GM03348 (cell line): ENCODE measurements at regions not wholly inside any gene's neighbourhood (a gene's known extent, or its start where the extent isn't known, plus 50 kb on each side); places are given as distances from the start of the nearest gene placed in this dataset.
"Not testable (repeated sequence)": the region's sequence is repeated elsewhere in the genome, so short reads cannot be mapped to it uniquely, and the experiment has no call there.

Experiments
- DNase-seq: peaks from one replicate; pipeline ENCODE4 v3.0.0; 2012; ENCODE audit warnings: low spot score

GRCh38 chr18:67864677-67865340 lies 348.3 kb upstream of the DSEL start:
- DNase-seq, result peak; percentile 53

- peak; percentile 29 for DNase-seq
Observed at GRCh38 chr18:67862069-67862468, 345.5 kb upstream of the DSEL start.

- DNase-seq, result no peak
Observed at GRCh38 chr18:67854340-67854739, 337.8 kb upstream of the DSEL start.

- DNase-seq, result no peak
Observed at GRCh38 chr18:67846422-67847098, 330.0 kb upstream of the DSEL start.

GRCh38 chr18:67845035-67845434 lies 328.5 kb upstream of the DSEL start:
- DNase-seq, result no peak

GRCh38 chr18:67840379-67840778 lies 323.9 kb upstream of the DSEL start:
- DNase-seq, result no peak

- no peak for DNase-seq
Observed at GRCh38 chr18:67818432-67818831, 301.9 kb upstream of the DSEL start.

GRCh38 chr18:67815280-67815679 lies 298.8 kb upstream of the DSEL start:
- no peak for DNase-seq

- no peak for DNase-seq
Observed at GRCh38 chr18:67813380-67814028, 297.0 kb upstream of the DSEL start.

- no peak for DNase-seq
Observed at GRCh38 chr18:67805261-67805660, 288.7 kb upstream of the DSEL start.

GRCh38 chr18:67794521-67794920 lies 278.0 kb upstream of the DSEL start:
- DNase-seq, result peak; percentile 23

- DNase-seq, result no peak
Observed at GRCh38 chr18:67790527-67790926, 274.0 kb upstream of the DSEL start.

GRCh38 chr18:67789165-67789545 lies 272.6 kb upstream of the DSEL start:
- no peak for DNase-seq

GRCh38 chr18:67788310-67789164 lies 272.0 kb upstream of the DSEL start:
- no peak for DNase-seq

- peak; percentile 62 for DNase-seq
Observed at GRCh38 chr18:67783196-67783946, 266.9 kb upstream of the DSEL start.

- DNase-seq, result no peak
Observed at GRCh38 chr18:67778016-67778415, 261.5 kb upstream of the DSEL start.

GRCh38 chr18:67776929-67777328 lies 260.4 kb upstream of the DSEL start:
- no peak for DNase-seq

- DNase-seq, result peak; percentile 26
Observed at GRCh38 chr18:67771271-67771670, 254.8 kb upstream of the DSEL start.

GRCh38 chr18:67770520-67770919 lies 254.0 kb upstream of the DSEL start:
- no peak for DNase-seq

GRCh38 chr18:67766930-67767329 lies 250.4 kb upstream of the DSEL start:
- no peak for DNase-seq

GRCh38 chr18:67752211-67752610 lies 235.7 kb upstream of the DSEL start:
- DNase-seq, result not testable (repeated sequence)

GRCh38 chr18:67742954-67743353 lies 226.4 kb upstream of the DSEL start:
- no peak for DNase-seq
